ENCODE measurements at regions not wholly inside any gene's neighbourhood (a gene's known extent, or its start where the extent isn't known, plus 50 kb on each side); places are given as distances from the start of the nearest gene placed in this dataset.

DNA sequence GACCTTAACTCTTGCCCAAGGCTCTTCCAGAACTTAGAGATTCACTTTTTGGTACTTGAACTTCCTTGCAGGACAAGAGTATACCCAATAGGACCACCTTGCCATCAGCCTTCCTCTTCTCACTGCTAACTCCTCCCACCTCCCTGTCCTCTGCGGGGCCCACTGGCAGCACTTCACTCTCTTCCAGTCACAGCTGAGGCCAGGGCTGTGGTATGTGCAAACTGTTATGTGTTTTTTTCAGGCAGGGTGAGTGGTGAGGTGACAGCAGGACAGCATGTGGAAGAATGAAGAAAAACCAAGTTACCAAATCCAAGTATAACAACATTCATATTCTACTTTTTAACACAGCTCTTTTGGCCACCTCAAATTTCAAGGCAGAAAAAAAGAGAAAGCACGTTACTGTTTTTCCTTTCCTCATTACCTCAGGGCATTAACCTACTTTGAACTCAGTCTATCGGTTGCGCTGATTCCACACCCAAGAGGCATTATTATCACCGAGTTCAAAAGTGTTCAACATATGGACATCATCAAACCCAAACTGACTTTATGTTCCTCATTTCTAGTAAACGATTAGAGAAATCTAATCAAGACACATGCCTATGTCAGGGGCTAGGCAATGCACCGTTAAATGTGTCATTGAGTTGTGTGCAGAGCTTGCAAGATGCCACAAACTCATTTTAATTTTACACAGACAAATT lies 605.2 kb upstream of the SYT4 start:
- Histone ChIP-seq H3K4me1 (ENCODE audit: control insufficient read depth in 3 of 3, insufficient read depth in 2 of 3, low read depth in 1 of 3, low read length in 2 of 3) (no peaks in the 10 kb centered on the region), H3K27ac (ENCODE audit: low read depth in 1 of 3, low read length in 2 of 3) (no peak overlapping the region), H3K4me3 (ENCODE audit: low read depth in 1 of 3, low read length in 3 of 3) (no peak overlapping the region), H3K27me3 (ENCODE audit: control insufficient read depth in 3 of 3, insufficient read depth in 3 of 3, low read length in 3 of 3) (no peaks in the 10 kb centered on the region), H3K36me3 (ENCODE audit: control insufficient read depth in 3 of 3, insufficient read depth in 2 of 3, low read depth in 1 of 3, low read length in 3 of 3) (no peaks in the 10 kb centered on the region), H3K9me3 (ENCODE audit: control insufficient read depth in 2 of 2, insufficient read depth in 1 of 2, low read depth in 1 of 2, low read length in 1 of 2) (no peaks in the 10 kb centered on the region)
- 70 to 78% (median 74%) methylated on average over 7 of the region's 7 CpGs for WGBS, 3 donors
- no peak for DNase-seq
- FAIRE-seq, result no peak

DNA sequence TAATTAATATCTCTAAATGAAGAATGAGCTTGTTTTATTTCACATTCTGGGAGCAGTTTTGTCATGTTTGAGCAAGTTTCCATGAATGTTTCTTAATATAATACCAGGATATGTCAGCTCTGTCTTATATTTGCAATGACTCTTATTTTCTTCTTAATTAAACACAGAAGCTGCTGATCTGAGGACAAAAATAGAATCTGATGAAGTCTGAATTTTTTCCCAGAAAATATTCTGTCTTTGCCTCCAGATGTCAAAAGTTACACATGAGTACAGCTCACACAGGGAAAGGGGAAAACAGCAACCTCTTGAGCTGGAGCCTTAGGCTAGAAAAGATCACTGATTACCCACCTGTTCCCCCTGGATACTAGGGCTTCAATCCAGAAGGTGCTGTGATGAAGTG lies 606.6 kb upstream of the SYT4 start:
- no peak overlapping the region for H3K27ac ChIP-seq (ENCODE audit: low read depth in 1 of 3, low read length in 2 of 3)
- no peak overlapping the region for H3K4me3 ChIP-seq (ENCODE audit: low read depth in 1 of 3, low read length in 3 of 3)
- DNase-seq (no peak), FAIRE-seq (no peak)
- H3K36me3 ChIP-seq (ENCODE audit: control insufficient read depth in 3 of 3, insufficient read depth in 2 of 3, low read depth in 1 of 3, low read length in 3 of 3), result no peaks in the 10 kb centered on the region
- no peaks in the 10 kb centered on the region for H3K4me1 ChIP-seq (ENCODE audit: control insufficient read depth in 3 of 3, insufficient read depth in 2 of 3, low read depth in 1 of 3, low read length in 2 of 3)
- H3K9me3 ChIP-seq (ENCODE audit: control insufficient read depth in 2 of 2, insufficient read depth in 1 of 2, low read depth in 1 of 2, low read length in 1 of 2), result no peaks in the 10 kb centered on the region
- H3K27me3 ChIP-seq (ENCODE audit: control insufficient read depth in 3 of 3, insufficient read depth in 3 of 3, low read length in 3 of 3), result no peaks in the 10 kb centered on the region

DNA sequence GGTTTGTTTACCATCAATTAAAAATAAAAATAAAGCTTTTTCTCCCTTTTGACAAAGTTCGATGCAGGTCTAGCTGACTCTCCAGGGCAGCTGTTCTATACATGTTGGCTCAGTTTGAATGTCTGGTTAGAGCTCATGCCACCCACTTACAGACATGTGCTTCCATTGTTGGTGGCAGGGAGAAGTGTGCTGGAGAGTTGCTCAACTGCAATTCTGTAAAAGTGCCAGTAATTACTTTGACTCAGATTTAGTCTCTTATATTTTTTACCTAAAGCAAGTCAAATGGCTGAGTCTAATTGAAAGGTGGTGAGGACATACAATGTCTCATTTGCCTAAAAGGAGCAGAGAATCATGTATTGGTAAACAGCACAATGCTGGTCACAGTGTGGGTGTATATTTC lies 609.1 kb upstream of the SYT4 start:
- H3K36me3 ChIP-seq (ENCODE audit: control insufficient read depth in 3 of 3, insufficient read depth in 2 of 3, low read depth in 1 of 3, low read length in 3 of 3), result no peaks in the 10 kb centered on the region
- H3K27ac ChIP-seq (ENCODE audit: low read depth in 1 of 3, low read length in 2 of 3), result no peak overlapping the region
- no peaks in the 10 kb centered on the region for H3K4me1 ChIP-seq (ENCODE audit: control insufficient read depth in 3 of 3, insufficient read depth in 2 of 3, low read depth in 1 of 3, low read length in 2 of 3)
- FAIRE-seq, result no peak
- no peak for DNase-seq
- H3K27me3 ChIP-seq (ENCODE audit: control insufficient read depth in 3 of 3, insufficient read depth in 3 of 3, low read length in 3 of 3), result no peaks in the 10 kb centered on the region
- H3K4me3 ChIP-seq (ENCODE audit: low read depth in 1 of 3, low read length in 3 of 3), result no peak overlapping the region
- 88 to 95% (median 92%) methylated on average over 1 of the region's 1 CpG for WGBS, 3 donors
- no peaks in the 10 kb centered on the region for H3K9me3 ChIP-seq (ENCODE audit: control insufficient read depth in 2 of 2, insufficient read depth in 1 of 2, low read depth in 1 of 2, low read length in 1 of 2)

DNA sequence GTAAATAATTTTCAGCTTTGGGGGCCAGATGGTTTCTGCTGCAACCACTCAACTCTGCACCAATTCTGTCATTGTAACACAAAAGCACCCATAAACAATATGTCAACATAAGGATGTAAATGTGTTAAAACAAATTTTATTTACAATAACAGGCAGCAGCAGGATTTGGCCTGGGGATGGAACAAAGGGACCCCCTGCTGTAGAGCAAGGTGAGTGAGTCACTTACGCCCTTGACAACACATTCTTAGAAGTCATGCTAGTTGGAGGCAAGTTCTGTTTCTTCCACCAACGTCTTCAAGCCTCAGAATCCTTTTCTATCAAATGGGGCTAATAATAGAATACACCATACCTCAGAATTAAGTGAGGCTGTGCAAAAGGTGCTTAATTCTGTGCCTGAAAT lies 610.2 kb upstream of the SYT4 start:
- Histone ChIP-seq H3K4me1 (ENCODE audit: control insufficient read depth in 3 of 3, insufficient read depth in 2 of 3, low read depth in 1 of 3, low read length in 2 of 3) (no peaks in the 10 kb centered on the region), H3K4me3 (ENCODE audit: low read depth in 1 of 3, low read length in 3 of 3) (no peak overlapping the region), H3K36me3 (ENCODE audit: control insufficient read depth in 3 of 3, insufficient read depth in 2 of 3, low read depth in 1 of 3, low read length in 3 of 3) (no peaks in the 10 kb centered on the region), H3K9me3 (ENCODE audit: control insufficient read depth in 2 of 2, insufficient read depth in 1 of 2, low read depth in 1 of 2, low read length in 1 of 2) (no peaks in the 10 kb centered on the region), H3K27ac (ENCODE audit: low read depth in 1 of 3, low read length in 2 of 3) (no peak overlapping the region), H3K27me3 (ENCODE audit: control insufficient read depth in 3 of 3, insufficient read depth in 3 of 3, low read length in 3 of 3) (no peaks in the 10 kb centered on the region)
- DNase-seq (no peak), FAIRE-seq (no peak)
- 47 to 65% (median 50%) methylated on average over 2 of the region's 2 CpGs for WGBS, 3 donors

DNA sequence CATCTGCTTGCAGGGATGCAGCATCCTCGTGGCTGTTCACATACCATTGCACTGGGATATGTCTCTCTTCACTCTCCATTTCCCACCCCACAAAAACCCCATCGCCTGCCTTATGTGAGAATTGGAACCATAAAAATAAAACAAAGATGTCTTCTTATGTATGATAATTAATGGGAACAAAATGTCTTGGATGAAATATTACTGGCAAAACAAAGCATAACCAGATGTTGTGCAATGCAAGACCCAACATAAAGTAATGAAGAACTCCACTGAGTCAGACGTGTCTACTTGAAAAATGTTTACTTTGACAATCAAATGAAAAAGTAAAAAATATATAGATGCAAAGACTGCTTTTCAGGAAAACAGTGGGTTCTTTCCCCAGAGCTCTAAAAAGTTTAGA lies 611.3 kb upstream of the SYT4 start:
- FAIRE-seq (no peak), DNase-seq (no peak)
- Histone ChIP-seq H3K36me3 (ENCODE audit: control insufficient read depth in 3 of 3, insufficient read depth in 2 of 3, low read depth in 1 of 3, low read length in 3 of 3) (no peaks in the 10 kb centered on the region), H3K27me3 (ENCODE audit: control insufficient read depth in 3 of 3, insufficient read depth in 3 of 3, low read length in 3 of 3) (no peaks in the 10 kb centered on the region), H3K4me3 (ENCODE audit: low read depth in 1 of 3, low read length in 3 of 3) (no peak overlapping the region), H3K27ac (ENCODE audit: low read depth in 1 of 3, low read length in 2 of 3) (no peak overlapping the region), H3K4me1 (ENCODE audit: control insufficient read depth in 3 of 3, insufficient read depth in 2 of 3, low read depth in 1 of 3, low read length in 2 of 3) (no peaks in the 10 kb centered on the region), H3K9me3 (ENCODE audit: control insufficient read depth in 2 of 2, insufficient read depth in 1 of 2, low read depth in 1 of 2, low read length in 1 of 2) (no peaks in the 10 kb centered on the region)
- 62 to 70% (median 63%) methylated on average over 3 of the region's 3 CpGs for WGBS, 3 donors

DNA sequence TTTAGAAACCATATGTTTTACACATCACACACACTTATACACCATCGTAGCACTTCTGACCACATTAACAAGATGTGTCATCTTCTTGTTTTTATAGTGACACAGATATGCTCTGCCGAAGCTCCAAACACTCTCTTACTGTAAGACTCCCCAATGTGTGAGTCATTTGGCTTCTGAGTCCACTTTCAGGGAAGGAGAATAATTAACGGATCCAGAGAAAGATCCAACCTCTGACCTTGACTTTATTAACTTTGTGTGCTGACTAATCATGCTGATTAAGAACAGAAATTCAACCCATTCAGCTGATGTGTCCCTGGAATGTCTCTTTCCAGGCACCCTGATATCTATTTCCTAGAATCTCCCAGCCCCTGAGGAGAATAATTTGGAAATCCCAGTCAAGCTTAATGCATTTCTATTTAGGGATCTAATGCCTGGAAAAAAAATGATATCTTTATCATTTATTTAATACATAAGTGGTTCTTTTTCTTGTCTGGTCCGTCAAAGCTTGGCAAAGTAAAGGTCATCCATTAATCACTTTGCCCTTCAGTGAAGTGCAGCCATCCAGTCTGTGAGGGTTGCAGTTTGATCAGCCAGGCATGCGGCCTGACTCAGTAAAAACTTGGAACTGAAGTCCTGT lies 615.8 kb upstream of the SYT4 start:
- Histone ChIP-seq H3K36me3 (ENCODE audit: control insufficient read depth in 3 of 3, insufficient read depth in 2 of 3, low read depth in 1 of 3, low read length in 3 of 3) (no peaks in the 10 kb centered on the region), H3K9me3 (ENCODE audit: control insufficient read depth in 2 of 2, insufficient read depth in 1 of 2, low read depth in 1 of 2, low read length in 1 of 2) (no peaks in the 10 kb centered on the region), H3K4me3 (ENCODE audit: low read depth in 1 of 3, low read length in 3 of 3) (no peak overlapping the region), H3K4me1 (ENCODE audit: control insufficient read depth in 3 of 3, insufficient read depth in 2 of 3, low read depth in 1 of 3, low read length in 2 of 3) (no peaks in the 10 kb centered on the region), H3K27me3 (ENCODE audit: control insufficient read depth in 3 of 3, insufficient read depth in 3 of 3, low read length in 3 of 3) (no peaks in the 10 kb centered on the region), H3K27ac (ENCODE audit: low read depth in 1 of 3, low read length in 2 of 3) (no peak overlapping the region)
- FAIRE-seq (no peak), DNase-seq (no peak)
- WGBS, 3 donors, result 46 to 52% (median 50%) methylated on average over 5 of the region's 5 CpGs

DNA sequence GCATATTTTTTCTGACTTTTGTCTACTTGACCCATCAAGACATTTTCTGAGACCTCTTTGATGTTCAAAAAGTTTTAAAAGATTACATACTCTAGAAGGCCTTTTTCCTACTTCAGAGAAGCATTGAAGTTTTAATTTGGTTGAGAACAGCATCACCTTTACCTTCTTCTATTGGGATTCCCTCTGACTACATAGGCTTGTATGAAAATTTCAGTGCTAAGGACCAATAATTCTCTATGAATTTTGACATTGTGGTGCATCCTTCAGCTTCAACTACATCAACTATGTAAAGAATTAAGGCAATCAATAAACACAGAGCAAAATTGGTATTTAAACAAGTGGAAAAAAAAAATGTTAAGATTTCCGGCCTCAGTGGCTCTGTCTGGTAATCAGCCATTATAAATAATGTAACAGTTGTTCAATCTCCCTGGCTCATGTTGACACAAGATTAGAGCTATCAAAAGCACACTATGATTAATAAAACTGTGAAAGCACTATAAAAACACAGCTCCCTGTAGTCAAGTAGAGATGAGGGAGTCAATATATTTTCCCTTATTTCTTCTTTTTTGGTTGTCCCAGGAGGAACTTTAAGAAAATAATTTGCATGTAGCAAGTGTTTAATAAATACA lies 627.0 kb upstream of the SYT4 start:
- Histone ChIP-seq H3K36me3 (ENCODE audit: control insufficient read depth in 3 of 3, insufficient read depth in 2 of 3, low read depth in 1 of 3, low read length in 3 of 3) (no peaks in the 10 kb centered on the region), H3K27ac (ENCODE audit: low read depth in 1 of 3, low read length in 2 of 3) (no peak overlapping the region), H3K4me3 (ENCODE audit: low read depth in 1 of 3, low read length in 3 of 3) (no peak overlapping the region), H3K9me3 (ENCODE audit: control insufficient read depth in 2 of 2, insufficient read depth in 1 of 2, low read depth in 1 of 2, low read length in 1 of 2) (no peaks in the 10 kb centered on the region), H3K27me3 (ENCODE audit: control insufficient read depth in 3 of 3, insufficient read depth in 3 of 3, low read length in 3 of 3) (no peaks in the 10 kb centered on the region), H3K4me1 (ENCODE audit: control insufficient read depth in 3 of 3, insufficient read depth in 2 of 3, low read depth in 1 of 3, low read length in 2 of 3) (no peaks in the 10 kb centered on the region)
- WGBS, 3 donors, result 22 to 60% (median 31%) methylated on average over 1 of the region's 1 CpG
- FAIRE-seq, result no peak
- no peak for DNase-seq

DNA sequence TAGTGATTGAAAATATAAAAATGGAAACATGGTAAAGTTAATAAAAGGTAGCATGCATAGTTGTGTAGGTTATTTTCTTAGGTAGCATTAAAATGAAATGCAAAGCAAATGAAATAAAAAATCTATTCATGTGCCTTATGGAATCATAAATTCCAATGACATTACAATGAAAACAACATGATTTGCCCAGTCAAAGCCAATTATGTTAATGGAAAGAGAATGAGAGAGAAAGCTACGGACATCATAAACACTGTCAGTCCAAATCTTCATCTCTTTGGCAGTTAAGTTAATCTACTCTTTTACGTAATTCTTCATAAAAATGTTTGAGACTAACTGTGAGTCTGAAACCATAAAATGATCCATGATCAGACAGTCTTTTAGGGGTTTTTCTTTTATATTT lies 636.7 kb upstream of the SYT4 start:
- no peaks in the 10 kb centered on the region for H3K9me3 ChIP-seq (ENCODE audit: control insufficient read depth in 2 of 2, insufficient read depth in 1 of 2, low read depth in 1 of 2, low read length in 1 of 2)
- H3K4me1 ChIP-seq (ENCODE audit: control insufficient read depth in 3 of 3, insufficient read depth in 2 of 3, low read depth in 1 of 3, low read length in 2 of 3), result no peaks in the 10 kb centered on the region
- no peak overlapping the region for H3K4me3 ChIP-seq (ENCODE audit: low read depth in 1 of 3, low read length in 3 of 3)
- H3K27ac ChIP-seq (ENCODE audit: low read depth in 1 of 3, low read length in 2 of 3), result no peak overlapping the region
- WGBS, 3 donors, result 83 to 86% (median 83%) methylated on average over 2 of the region's 2 CpGs
- no peaks in the 10 kb centered on the region for H3K36me3 ChIP-seq (ENCODE audit: control insufficient read depth in 3 of 3, insufficient read depth in 2 of 3, low read depth in 1 of 3, low read length in 3 of 3)
- FAIRE-seq (no peak), DNase-seq (no peak)
- no peaks in the 10 kb centered on the region for H3K27me3 ChIP-seq (ENCODE audit: control insufficient read depth in 3 of 3, insufficient read depth in 3 of 3, low read length in 3 of 3)
